Adipocyte (in vitro differentiated cells): ENCODE measurements at regions not wholly inside any gene's neighbourhood (a gene's known extent, or its start where the extent isn't known, plus 50 kb on each side); places are given as distances from the start of the nearest gene placed in this dataset.
"Not testable (repeated sequence)": the region's sequence is repeated elsewhere in the genome, so short reads cannot be mapped to it uniquely, and the experiment has no call there.

ENCODE experiments used
- DNase-seq: peaks from one replicate; pipeline ENCODE4 v3.0.0-alpha.2; 2015; ENCODE audit warnings: low read depth
- H3K27me3 ChIP-seq: replicated peaks from 2 replicates; pipeline ENCODE4 v1.7.0; 2013; ENCODE audit warnings: mild to moderate bottlenecking, low read length, moderate library complexity; ENCODE audit not compliant: control insufficient read depth, insufficient read depth
- H3K36me3 ChIP-seq: 2 replicates; pipeline ENCODE4 v1.7.0; 2013; ENCODE audit warnings: low read length, mild to moderate bottlenecking, moderate library complexity; ENCODE audit not compliant: control insufficient read depth, insufficient read depth, severe bottlenecking
- H3K4me1 ChIP-seq: 2 replicates; pipeline ENCODE4 v1.7.0; 2013; ENCODE audit warnings: mild to moderate bottlenecking, low read length, moderate library complexity; ENCODE audit not compliant: control insufficient read depth, insufficient read depth
- H3K4me3 ChIP-seq: 2 replicates; pipeline ENCODE4 v1.7.0; 2013; ENCODE audit warnings: mild to moderate bottlenecking, low read length, moderate library complexity
- H3K9ac ChIP-seq: 2 replicates; pipeline ENCODE4 v1.7.0; 2013; ENCODE audit warnings: mild to moderate bottlenecking, low read length, moderate library complexity
- H3K9me3 ChIP-seq: 2 replicates; pipeline ENCODE4 v1.7.0; 2013; ENCODE audit warnings: mild to moderate bottlenecking, low read length, moderate library complexity; ENCODE audit not compliant: control insufficient read depth

DNA sequence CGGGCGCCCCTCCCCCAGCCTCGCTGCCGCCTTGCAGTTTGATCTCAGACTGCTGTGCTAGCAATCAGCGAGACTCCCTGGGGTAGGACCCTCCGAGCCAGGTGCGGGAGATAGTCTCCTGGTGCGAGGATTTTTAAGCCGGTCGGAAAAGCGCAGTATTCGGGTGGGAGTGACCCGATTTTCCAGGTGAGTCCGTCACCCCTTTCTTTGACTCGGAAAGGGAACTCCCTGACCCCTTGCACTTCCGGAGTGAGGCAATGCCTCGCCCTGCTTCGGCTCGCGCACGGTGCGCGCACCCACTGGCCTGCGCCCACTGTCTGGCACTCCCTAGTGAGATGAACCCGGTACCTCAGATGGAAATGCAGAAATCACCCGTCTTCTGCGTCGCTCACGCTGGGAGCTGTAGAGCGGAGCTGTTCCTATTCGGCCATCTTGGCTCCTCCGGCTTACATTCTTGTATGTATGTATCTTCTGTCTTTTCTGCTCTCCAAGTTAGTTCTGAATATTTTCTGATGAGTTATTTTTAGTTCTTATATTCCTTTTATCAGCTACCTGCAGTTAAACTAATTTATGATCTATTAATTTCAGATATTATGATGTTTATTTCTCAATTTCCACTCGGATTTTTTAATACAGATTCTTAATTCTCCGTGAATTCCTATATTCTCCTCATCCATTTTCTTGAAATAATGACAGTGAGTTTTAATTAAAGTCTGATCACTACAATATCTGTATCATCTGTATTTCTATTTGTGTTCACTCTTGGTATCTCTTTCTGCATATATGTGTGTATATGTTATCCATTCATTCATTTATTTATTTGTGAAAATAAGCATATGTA lies 370.2 kb upstream of the GRM7 start:
- H3K36me3 ChIP-seq, H3K27me3 ChIP-seq, H3K9ac ChIP-seq, DNase-seq, H3K4me1 ChIP-seq, H3K9me3 ChIP-seq, H3K4me3 ChIP-seq: not testable (repeated sequence)

- H3K4me3 ChIP-seq, result no peak overlapping the region
- H3K27me3 ChIP-seq, result no peaks in the 10 kb centered on the region
- H3K9ac ChIP-seq, result no peak overlapping the region
- peaks cover 3% of the 10 kb centered on the region for H3K9me3 ChIP-seq
- H3K36me3 ChIP-seq, result no peaks in the 10 kb centered on the region
- H3K4me1 ChIP-seq, result no peaks in the 10 kb centered on the region
- no peak for DNase-seq
Measured at GRCh38 chr3:6491768-6492167, 369.1 kb upstream of the GRM7 start.

DNA sequence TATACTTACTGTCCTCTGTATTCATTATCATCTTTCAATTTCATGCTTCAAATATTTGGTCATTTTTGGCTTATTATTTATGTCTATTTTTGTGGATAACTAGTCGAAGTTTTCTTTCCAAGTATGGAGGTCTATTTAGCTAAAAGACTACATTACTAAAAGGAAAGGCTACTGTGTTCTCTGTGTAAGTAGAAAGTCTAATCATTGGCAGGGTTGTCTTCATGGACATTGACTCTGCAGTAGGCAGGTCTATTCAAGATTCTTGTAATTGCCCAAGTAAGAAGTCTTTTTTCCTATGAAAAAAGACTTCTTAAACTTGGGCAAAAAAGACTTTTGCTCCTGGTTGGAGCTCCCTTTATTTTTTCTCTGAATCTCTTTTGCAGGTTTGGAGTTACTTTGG lies 368.6 kb upstream of the GRM7 start:
- no peak overlapping the region for H3K9ac ChIP-seq
- H3K4me3 ChIP-seq, result no peak overlapping the region
- H3K9me3 ChIP-seq, result peaks cover 3% of the 10 kb centered on the region
- no peaks in the 10 kb centered on the region for H3K27me3 ChIP-seq
- H3K36me3 ChIP-seq, result no peaks in the 10 kb centered on the region
- no peaks in the 10 kb centered on the region for H3K4me1 ChIP-seq
- DNase-seq, result no peak

- H3K4me3 ChIP-seq, H3K27me3 ChIP-seq, H3K9ac ChIP-seq, H3K36me3 ChIP-seq, DNase-seq, H3K9me3 ChIP-seq, H3K4me1 ChIP-seq: not testable (repeated sequence)
Measured at GRCh38 chr3:6498944-6499343, 362.0 kb upstream of the GRM7 start.

DNA sequence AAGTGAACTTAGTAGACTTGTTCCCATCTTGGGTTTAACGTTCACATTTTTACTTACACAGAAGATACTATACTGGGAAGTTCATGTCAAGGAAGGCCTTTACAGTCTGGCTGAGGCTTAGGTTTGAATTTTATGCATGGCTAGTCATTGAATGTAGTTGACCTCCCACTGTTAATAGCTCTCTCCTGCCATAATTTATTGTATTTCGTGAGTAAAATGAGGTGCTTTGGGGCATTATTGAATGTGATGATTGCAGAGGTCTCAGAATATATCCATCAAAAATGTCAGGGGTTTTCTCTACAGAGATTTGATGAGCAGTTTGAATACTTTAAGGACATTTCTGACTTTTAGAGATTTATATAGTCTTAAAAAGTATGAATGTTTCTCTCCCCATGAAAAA lies 356.6 kb upstream of the GRM7 start:
- Histone ChIP-seq H3K36me3 (no peaks in the 10 kb centered on the region), H3K27me3 (no peaks in the 10 kb centered on the region), H3K4me1 (no peaks in the 10 kb centered on the region), H3K9ac (no peak overlapping the region), H3K9me3 (no peaks in the 10 kb centered on the region), H3K4me3 (no peak overlapping the region)
- DNase-seq, result no peak

DNA sequence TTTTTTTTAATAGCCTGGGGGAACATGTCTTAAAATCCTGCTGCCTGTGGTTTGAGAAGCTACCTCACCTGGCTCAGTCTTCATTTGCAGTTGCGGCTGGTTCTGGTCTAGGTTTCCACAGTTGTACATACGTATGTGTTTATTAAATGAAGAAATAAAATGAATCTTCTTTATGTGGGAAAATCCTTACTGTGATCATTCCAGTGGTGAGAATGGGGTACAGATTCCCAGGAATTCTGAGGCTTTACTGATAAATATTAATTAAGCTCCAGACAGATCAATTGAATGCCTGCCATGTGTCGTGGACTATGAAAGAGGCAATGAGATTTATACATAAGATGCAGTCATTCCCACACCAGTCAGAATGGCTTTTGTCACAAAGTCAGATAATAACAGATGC lies 356.1 kb upstream of the GRM7 start:
- Histone ChIP-seq H3K9me3 (no peaks in the 10 kb centered on the region), H3K4me1 (no peaks in the 10 kb centered on the region), H3K9ac (no peak overlapping the region), H3K27me3 (no peaks in the 10 kb centered on the region), H3K4me3 (no peak overlapping the region), H3K36me3 (no peaks in the 10 kb centered on the region)
- no peak for DNase-seq

GRCh38 chr3:6508410-6508759 lies 352.5 kb upstream of the GRM7 start:
- no peaks in the 10 kb centered on the region for H3K4me1 ChIP-seq
- H3K9ac ChIP-seq, result no peak overlapping the region
- no peaks in the 10 kb centered on the region for H3K27me3 ChIP-seq
- no peak for DNase-seq
- no peaks in the 10 kb centered on the region for H3K36me3 ChIP-seq
- H3K4me3 ChIP-seq, result no peak overlapping the region
- H3K9me3 ChIP-seq, result no peaks in the 10 kb centered on the region

- Histone ChIP-seq H3K9me3 (no peaks in the 10 kb centered on the region), H3K4me3 (no peak overlapping the region), H3K27me3 (no peaks in the 10 kb centered on the region), H3K36me3 (no peaks in the 10 kb centered on the region), H3K9ac (no peak overlapping the region), H3K4me1 (no peaks in the 10 kb centered on the region)
- no peak for DNase-seq
Measured at GRCh38 chr3:6509576-6509975, 351.3 kb upstream of the GRM7 start.

GRCh38 chr3:6510713-6511112 lies 350.2 kb upstream of the GRM7 start:
- H3K27me3 ChIP-seq, result no peaks in the 10 kb centered on the region
- no peak overlapping the region for H3K4me3 ChIP-seq
- no peaks in the 10 kb centered on the region for H3K36me3 ChIP-seq
- H3K9me3 ChIP-seq, result no peaks in the 10 kb centered on the region
- H3K9ac ChIP-seq, result no peak overlapping the region
- no peaks in the 10 kb centered on the region for H3K4me1 ChIP-seq
- no peak for DNase-seq

- DNase-seq, result no peak
- Histone ChIP-seq H3K9me3 (no peaks in the 10 kb centered on the region), H3K4me1 (no peaks in the 10 kb centered on the region), H3K36me3 (no peaks in the 10 kb centered on the region), H3K27me3 (no peaks in the 10 kb centered on the region), H3K9ac (no peak overlapping the region), H3K4me3 (no peak overlapping the region)
Measured at GRCh38 chr3:6512172-6512800, 348.6 kb upstream of the GRM7 start.

GRCh38 chr3:6516143-6516542 lies 344.8 kb upstream of the GRM7 start:
- Histone ChIP-seq H3K9me3 (peaks cover 3% of the 10 kb centered on the region), H3K4me1 (no peaks in the 10 kb centered on the region), H3K9ac (no peak overlapping the region), H3K4me3 (no peak overlapping the region), H3K27me3 (no peaks in the 10 kb centered on the region), H3K36me3 (no peaks in the 10 kb centered on the region)
- no peak for DNase-seq

- Histone ChIP-seq H3K4me3 (no peak overlapping the region), H3K36me3 (no peaks in the 10 kb centered on the region), H3K9ac (no peak overlapping the region), H3K27me3 (no peaks in the 10 kb centered on the region), H3K4me1 (no peaks in the 10 kb centered on the region), H3K9me3 (peaks cover 3% of the 10 kb centered on the region)
- no peak for DNase-seq
Measured at GRCh38 chr3:6516694-6517093, 344.2 kb upstream of the GRM7 start.
